Testis (tissue), 2 donors: ENCODE measurements at regions not wholly inside any gene's neighbourhood (a gene's known extent, or its start where the extent isn't known, plus 50 kb on each side); places are given as distances from the start of the nearest gene placed in this dataset.

Experiments
- POLR2A ChIP-seq: fragments of 450-650 bp; IDR thresholded peaks from one replicate; pipeline ENCODE4 v1.6.1; 2017; ENCODE audit warnings: antibody characterized with exemption, mild to moderate bottlenecking, moderate library complexity
- TF ChIP-seq, protein P1 (sequence below), 3 experiments: fragments of 450-650 bp in 2 of 3; fragments of 200-600 bp in 1 of 3; sonication (generic) in 1 of 3; IDR thresholded peaks; one replicate each; pipeline ENCODE4 v1.5.1; 2016 to 2019; ENCODE audit warnings: antibody characterized with exemption in 3 of 3, mild to moderate bottlenecking in 2 of 3, moderate library complexity in 1 of 3

DNA sequence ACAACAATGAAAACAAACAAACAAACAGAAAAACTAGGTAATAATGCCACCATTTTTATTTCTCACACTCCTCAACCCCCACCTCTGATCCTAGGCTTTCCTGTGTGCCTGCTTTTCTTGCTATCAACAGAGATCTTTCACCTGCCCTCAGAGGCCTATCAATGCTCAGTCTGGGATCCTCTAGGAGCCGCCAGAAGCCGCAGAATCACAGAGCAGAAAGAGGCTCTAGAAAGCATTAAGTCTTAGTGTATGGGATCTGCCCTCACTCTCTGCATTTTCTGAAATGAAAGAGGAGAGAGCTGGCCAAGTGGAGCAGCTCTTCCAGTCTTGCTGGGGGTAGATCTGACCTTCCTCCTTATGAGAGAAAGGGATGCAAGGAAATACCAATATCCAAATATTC is 306.8 kb downstream of the TUSC7 start:
- TF ChIP-seq POLR2A: no peak
- TF ChIP-seq, protein P1, sequence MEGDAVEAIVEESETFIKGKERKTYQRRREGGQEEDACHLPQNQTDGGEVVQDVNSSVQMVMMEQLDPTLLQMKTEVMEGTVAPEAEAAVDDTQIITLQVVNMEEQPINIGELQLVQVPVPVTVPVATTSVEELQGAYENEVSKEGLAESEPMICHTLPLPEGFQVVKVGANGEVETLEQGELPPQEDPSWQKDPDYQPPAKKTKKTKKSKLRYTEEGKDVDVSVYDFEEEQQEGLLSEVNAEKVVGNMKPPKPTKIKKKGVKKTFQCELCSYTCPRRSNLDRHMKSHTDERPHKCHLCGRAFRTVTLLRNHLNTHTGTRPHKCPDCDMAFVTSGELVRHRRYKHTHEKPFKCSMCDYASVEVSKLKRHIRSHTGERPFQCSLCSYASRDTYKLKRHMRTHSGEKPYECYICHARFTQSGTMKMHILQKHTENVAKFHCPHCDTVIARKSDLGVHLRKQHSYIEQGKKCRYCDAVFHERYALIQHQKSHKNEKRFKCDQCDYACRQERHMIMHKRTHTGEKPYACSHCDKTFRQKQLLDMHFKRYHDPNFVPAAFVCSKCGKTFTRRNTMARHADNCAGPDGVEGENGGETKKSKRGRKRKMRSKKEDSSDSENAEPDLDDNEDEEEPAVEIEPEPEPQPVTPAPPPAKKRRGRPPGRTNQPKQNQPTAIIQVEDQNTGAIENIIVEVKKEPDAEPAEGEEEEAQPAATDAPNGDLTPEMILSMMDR (IDR thresholded peaks at IDR 0.05): no peak
